Muscle layer of colon (tissue), 2 donors: ENCODE measurements at regions not wholly inside any gene's neighbourhood (a gene's known extent, or its start where the extent isn't known, plus 50 kb on each side); places are given as distances from the start of the nearest gene placed in this dataset.

Source experiments
- H3K27ac ChIP-seq: one replicate; pipeline ENCODE4 v1.7.0; 2013; ENCODE audit warnings: low read depth, mild to moderate bottlenecking, low read length, moderate library complexity
- H3K27me3 ChIP-seq, 2 donors: one replicate each; pipeline ENCODE4 v1.7.0; 2013; ENCODE audit warnings: low read length in 2 of 2, mild to moderate bottlenecking in 2 of 2; ENCODE audit not compliant: insufficient read depth in 2 of 2, control insufficient read depth in 1 of 2
- H3K36me3 ChIP-seq: one replicate; pipeline ENCODE4 v1.7.0; 2013; ENCODE audit warnings: mild to moderate bottlenecking, low read length; ENCODE audit not compliant: insufficient read depth
- H3K4me1 ChIP-seq: one replicate; pipeline ENCODE4 v1.7.0; 2013; ENCODE audit warnings: mild to moderate bottlenecking, low read length; ENCODE audit not compliant: insufficient read depth
- H3K4me3 ChIP-seq, 2 donors: one replicate each; pipeline ENCODE4 v1.7.0; 2013; ENCODE audit warnings: low read length in 2 of 2, low read depth in 1 of 2, mild to moderate bottlenecking in 1 of 2, moderate library complexity in 1 of 2
- H3K9ac ChIP-seq: one replicate; pipeline ENCODE4 v1.7.0; 2013; ENCODE audit warnings: low read length
- H3K9me3 ChIP-seq: one replicate; pipeline ENCODE4 v1.7.0; 2013; ENCODE audit warnings: mild to moderate bottlenecking, low read length
- donor health status: abdominal sarcoma.
- donor health status: Adenocarcinoma of cecum.

DNA sequence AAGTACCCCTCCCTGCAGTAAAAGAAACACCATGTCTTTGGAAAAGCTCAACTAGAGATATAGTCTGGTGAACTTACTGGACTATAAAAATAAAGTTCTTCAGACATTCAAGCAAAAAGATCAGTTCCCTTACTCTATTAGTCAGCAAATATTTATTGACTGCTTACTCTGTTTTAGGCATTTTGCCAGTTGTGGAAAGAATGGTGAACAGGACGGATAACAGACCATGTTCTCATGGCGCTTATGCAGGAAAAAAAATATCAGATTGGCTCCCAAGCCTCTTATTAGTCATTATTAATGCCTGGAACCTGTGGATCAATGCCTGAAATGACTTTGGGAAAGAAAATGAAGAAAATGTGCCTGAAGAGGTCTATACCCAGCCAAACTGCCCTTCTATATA lies 282.2 kb upstream of the EPHA7 start:
- H3K4me3 ChIP-seq: no peak overlapping the region
- H3K27me3 ChIP-seq: no peaks in the 10 kb centered on the region
- H3K4me1 ChIP-seq: no peaks in the 10 kb centered on the region
- no peak overlapping the region for H3K27ac ChIP-seq
- H3K9ac ChIP-seq: no peak overlapping the region
- no peaks in the 10 kb centered on the region for H3K36me3 ChIP-seq
- no peaks in the 10 kb centered on the region for H3K9me3 ChIP-seq

DNA sequence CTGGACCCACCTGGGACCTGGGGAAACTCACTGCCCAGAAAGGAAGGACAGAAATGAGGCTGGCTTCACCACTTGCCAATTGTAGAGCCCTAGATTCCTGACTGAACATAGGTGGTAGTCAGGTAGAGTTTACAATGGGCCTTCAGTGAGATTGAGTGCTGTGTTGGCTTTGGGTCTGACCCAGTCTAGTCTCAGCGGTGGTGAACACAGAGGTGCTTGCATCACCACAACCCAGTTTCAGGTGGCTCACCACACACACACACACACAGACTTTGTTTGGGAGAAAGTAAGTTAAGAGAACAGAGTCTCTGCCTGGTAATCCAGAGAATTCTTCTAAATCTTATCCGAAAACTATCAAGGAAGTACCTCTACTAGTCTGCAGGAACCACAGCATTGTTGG lies 266.1 kb upstream of the EPHA7 start:
- no peak overlapping the region for H3K9ac ChIP-seq
- H3K4me3 ChIP-seq: no peak overlapping the region
- no peak overlapping the region for H3K27ac ChIP-seq
- no peaks in the 10 kb centered on the region for H3K9me3 ChIP-seq
- no peaks in the 10 kb centered on the region for H3K36me3 ChIP-seq
- H3K27me3 ChIP-seq: no peaks in the 10 kb centered on the region
- H3K4me1 ChIP-seq: no peaks in the 10 kb centered on the region

DNA sequence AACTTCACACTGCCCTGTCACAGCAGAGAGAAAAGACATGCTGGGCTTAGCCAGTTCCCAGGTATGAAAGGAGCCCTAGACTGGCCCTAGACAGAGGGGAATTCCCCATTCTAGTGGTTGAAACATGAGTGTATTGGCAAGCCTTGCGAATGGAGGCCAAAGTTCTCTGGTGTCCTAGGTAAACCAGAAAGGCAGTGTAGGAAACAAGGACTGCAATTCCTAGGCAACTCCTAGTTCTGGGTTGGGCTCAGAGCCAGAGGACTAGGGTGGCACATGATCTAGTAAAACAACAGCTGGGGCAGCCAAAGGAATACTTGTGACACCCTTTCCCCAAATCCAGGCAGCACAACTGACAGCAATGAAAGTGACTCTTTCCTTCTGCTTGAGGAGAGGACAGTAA lies 265.0 kb upstream of the EPHA7 start:
- no peaks in the 10 kb centered on the region for H3K9me3 ChIP-seq
- H3K36me3 ChIP-seq: no peaks in the 10 kb centered on the region
- H3K27me3 ChIP-seq: no peaks in the 10 kb centered on the region

DNA sequence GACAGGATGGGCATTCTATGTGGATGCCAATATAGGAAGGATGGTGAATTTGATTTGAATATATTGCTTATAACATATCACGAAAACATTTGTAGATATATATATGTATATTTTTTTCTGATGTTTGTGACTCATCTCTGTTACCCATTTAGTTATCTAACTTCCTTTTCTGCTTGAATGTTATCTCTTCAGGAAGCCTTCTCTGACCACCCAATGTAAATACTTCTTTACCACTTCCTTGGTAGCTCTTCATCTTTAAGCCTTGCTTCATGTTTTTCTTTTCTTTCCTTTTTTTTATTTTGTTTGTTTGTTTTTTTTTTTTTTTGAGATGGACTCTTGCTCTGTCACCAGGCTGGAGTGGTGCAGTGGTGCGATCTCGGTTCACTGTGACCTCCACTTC lies 260.5 kb upstream of the EPHA7 start:
- Histone ChIP-seq H3K4me3 (no peak overlapping the region), H3K27me3 (no peaks in the 10 kb centered on the region), H3K36me3 (no peaks in the 10 kb centered on the region), H3K4me1 (no peaks in the 10 kb centered on the region), H3K9me3 (no peaks in the 10 kb centered on the region), H3K27ac (no peak overlapping the region), H3K9ac (no peak overlapping the region)

More for the DNA sequence above, 265.0 kb upstream of the EPHA7 start:
- H3K4me1 ChIP-seq: no peaks in the 10 kb centered on the region
- H3K4me3 ChIP-seq: no peak overlapping the region
- no peak overlapping the region for H3K9ac ChIP-seq
- H3K27ac ChIP-seq: no peak overlapping the region

DNA sequence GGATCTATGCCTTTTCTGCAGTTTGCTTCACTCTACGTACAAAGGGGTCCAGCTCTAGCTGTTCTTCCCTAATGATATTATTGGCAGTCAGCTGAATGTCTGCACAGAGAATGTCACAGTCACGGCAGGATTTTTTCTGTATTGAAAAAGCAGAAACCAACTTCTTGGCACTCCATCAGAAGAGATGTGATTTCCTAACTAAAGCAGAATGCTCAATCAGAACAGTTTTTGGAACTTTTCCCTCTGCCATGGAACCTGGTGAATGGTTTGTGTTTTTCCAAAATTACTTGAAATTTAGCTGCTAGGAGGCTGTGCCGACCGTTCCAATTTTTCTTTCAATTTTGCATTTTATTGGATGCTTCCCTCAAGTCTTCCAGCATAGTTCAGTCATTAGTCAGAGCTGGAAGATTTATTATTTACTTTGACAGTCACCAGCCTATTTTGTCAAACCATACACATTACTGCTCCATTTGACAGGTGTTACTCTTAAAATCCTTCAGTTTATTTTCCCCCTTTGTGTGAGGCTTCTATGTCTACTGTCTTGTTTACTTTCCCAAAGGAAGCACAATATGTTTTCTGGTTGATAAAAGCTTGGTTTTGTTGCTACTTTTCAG lies 259.6 kb upstream of the EPHA7 start:
- H3K9me3 ChIP-seq: no peaks in the 10 kb centered on the region
- no peaks in the 10 kb centered on the region for H3K4me1 ChIP-seq
- no peak overlapping the region for H3K27ac ChIP-seq
- no peak overlapping the region for H3K9ac ChIP-seq
- H3K27me3 ChIP-seq: no peaks in the 10 kb centered on the region
- H3K4me3 ChIP-seq: no peak overlapping the region
- no peaks in the 10 kb centered on the region for H3K36me3 ChIP-seq

DNA sequence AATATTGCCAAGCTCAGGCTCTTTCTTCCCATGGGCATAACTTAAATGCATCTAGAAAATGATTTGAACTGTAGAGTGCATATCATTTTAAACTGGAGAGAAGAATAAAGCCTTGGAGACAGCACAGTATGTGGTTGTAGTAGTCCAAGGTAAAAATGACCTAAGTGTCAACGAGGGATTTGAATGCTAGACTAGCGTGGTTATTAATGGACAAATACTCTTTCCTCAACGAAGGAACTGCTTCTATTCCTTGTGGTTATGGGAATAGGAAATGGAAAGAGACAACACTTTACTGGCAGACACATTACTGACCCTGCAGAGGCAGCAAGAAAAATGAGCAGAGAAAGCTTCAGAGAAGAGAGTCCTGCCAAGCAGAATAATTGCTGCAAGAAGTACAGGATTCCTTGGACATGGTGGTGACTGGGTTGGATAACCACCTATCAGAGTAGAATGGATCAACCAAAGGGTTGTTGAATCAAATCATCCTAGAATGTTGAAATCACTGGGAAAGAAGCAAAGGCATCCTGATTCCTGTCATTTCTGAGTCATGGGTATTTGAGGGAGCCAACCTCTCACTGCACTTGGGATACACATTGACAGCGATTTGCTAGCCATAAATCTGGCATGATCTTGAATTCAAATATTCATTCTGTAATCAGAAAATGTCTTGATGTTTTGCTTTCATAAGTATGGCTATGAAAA lies 258.1 kb upstream of the EPHA7 start:
- Histone ChIP-seq H3K4me1 (no peaks in the 10 kb centered on the region), H3K9ac (no peak overlapping the region), H3K9me3 (no peaks in the 10 kb centered on the region), H3K27me3 (no peaks in the 10 kb centered on the region), H3K36me3 (no peaks in the 10 kb centered on the region), H3K4me3 (no peak overlapping the region), H3K27ac (no peak overlapping the region)

DNA sequence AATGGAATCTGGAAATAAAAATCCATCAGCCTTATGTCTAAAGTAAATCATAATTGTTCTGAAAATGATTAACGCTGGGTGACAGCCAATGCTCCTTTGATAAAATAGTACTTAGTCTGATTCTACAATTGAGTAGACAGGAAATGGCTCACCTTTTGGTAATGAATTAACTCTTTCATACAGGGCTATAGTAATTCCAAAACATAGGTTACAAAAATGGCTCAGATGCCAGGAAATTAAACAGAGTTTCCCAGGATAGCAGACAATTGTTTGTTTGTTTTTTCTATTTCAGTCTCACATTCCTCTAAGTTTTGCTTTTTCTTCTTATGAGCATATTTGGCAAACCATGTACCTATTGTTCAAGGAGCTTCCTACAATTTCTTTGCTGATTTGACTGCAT lies 257.2 kb upstream of the EPHA7 start:
- Histone ChIP-seq H3K27me3 (no peaks in the 10 kb centered on the region), H3K36me3 (no peaks in the 10 kb centered on the region), H3K4me1 (no peaks in the 10 kb centered on the region), H3K9ac (no peak overlapping the region), H3K9me3 (no peaks in the 10 kb centered on the region), H3K4me3 (no peak overlapping the region), H3K27ac (no peak overlapping the region)

DNA sequence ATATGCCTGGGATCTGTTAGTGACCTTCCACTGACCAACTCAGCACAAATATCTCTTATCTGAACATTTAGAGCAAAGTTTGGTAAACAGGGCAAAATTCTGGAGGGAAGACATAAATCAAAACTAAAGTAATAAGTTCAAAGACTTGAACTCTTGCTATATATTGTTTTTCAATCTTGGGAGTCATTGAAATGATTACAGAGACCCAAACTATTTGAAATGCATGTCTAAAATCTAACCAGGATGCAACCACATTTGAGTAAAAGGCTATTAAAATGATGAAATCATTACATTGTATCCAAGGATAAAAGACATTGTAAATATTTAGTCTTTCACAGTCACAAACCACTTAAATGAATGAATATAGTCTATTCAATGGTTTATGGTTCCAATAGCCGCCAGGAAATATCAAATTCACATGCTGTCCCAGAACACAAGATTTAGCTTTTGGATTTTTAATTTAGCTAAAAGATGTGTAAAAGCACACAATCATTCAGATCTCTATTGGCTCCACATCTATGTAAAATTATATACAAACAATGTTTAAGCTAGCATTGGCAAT lies 256.6 kb upstream of the EPHA7 start:
- Histone ChIP-seq H3K9ac (no peak overlapping the region), H3K4me3 (no peak overlapping the region), H3K27ac (no peak overlapping the region), H3K27me3 (no peaks in the 10 kb centered on the region), H3K9me3 (no peaks in the 10 kb centered on the region), H3K4me1 (no peaks in the 10 kb centered on the region), H3K36me3 (no peaks in the 10 kb centered on the region)

DNA sequence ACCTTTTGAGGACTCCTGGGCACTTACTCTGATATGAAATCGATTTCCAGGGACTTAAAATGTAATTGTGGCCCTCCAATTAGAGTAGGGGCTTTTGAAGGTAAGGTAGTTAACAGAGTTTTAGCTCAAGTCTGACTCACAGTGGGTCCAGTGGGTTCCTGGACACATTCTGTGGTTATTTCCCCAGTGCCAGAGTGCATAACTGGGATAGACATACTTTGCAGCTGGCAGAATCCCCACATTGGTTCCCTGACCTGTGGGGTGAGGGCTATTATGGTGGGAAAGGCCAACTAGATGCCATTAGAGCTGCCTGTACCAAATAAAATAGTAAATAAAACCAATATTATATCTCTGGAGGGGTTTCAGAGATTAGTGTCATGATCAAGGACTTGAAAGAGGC lies 243.8 kb upstream of the EPHA7 start:
- no peak overlapping the region for H3K9ac ChIP-seq
- no peak overlapping the region for H3K4me3 ChIP-seq
- no peaks in the 10 kb centered on the region for H3K27me3 ChIP-seq
- no peaks in the 10 kb centered on the region for H3K36me3 ChIP-seq
- no peaks in the 10 kb centered on the region for H3K4me1 ChIP-seq
- H3K27ac ChIP-seq: no peak overlapping the region
- no peaks in the 10 kb centered on the region for H3K9me3 ChIP-seq

DNA sequence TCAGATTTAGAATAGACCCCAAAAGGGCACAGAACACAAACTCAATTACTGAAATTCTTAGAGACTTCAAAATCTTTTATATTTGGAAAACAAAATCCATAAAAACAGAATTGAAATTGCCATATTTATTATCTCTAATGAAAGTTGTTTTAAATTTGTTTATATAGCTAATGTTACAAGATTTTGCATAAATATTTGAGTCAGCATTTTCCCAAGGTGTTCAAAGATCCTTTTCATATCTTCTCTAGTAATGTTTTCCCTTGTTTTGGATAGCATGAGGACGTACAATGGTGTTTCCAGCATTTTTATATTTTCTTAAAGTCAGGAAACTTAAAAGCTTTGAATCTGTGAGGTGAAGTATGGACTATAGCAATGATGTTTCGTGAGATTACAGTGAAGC lies 235.2 kb upstream of the EPHA7 start:
- Histone ChIP-seq H3K4me1 (no peaks in the 10 kb centered on the region), H3K9me3 (no peaks in the 10 kb centered on the region), H3K9ac (no peak overlapping the region), H3K4me3 (no peak overlapping the region), H3K36me3 (no peaks in the 10 kb centered on the region), H3K27me3 (no peaks in the 10 kb centered on the region), H3K27ac (no peak overlapping the region)

DNA sequence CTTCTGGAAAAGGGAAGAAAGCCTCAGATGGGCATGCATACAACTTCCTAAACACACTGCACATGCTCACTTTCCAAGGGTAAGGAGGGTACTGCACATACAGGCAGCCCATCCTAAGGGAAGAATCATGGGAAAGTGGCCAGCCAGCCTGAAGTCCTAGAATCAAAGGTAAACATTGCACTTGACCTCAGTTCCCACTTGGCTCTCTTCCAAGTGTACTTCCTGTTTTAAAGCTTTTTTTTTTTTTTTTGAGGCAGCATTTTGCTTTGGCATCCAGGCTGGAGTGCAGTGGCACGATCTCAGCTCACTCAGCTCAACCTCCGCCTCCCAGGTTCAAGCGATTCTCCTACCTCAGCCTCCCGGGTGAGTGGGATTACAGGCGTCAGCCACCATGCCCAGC lies 225.3 kb upstream of the EPHA7 start:
- Histone ChIP-seq H3K36me3 (no peaks in the 10 kb centered on the region), H3K27me3 (no peaks in the 10 kb centered on the region), H3K9ac (no peak overlapping the region), H3K4me3 (no peak overlapping the region), H3K4me1 (no peaks in the 10 kb centered on the region), H3K9me3 (peaks cover 8% of the 10 kb centered on the region), H3K27ac (no peak overlapping the region)

DNA sequence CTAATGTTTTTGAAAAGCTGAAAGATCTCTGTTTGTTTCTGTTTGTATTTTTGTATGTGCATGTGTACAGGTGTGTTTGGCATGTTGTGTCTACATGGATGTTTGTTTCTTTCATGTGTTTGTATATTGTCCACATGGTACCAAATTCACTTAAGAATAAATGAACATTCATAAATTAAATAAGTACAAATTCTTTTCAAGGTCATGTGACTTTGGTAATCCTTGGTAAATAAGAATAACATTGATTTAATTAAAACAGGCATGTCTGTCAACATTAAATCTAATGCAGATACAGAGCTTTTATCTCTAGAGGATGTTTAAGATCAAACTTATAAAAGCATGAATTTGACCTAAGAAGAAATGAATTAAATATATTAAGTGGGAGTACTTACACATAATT lies 219.8 kb upstream of the EPHA7 start:
- Histone ChIP-seq H3K36me3 (no peaks in the 10 kb centered on the region), H3K27ac (no peak overlapping the region), H3K27me3 (no peaks in the 10 kb centered on the region), H3K4me1 (no peaks in the 10 kb centered on the region), H3K9me3 (peaks cover 8% of the 10 kb centered on the region), H3K4me3 (no peak overlapping the region), H3K9ac (no peak overlapping the region)
